ENCODE measurements at regions not wholly inside any gene's neighbourhood (a gene's known extent, or its start where the extent isn't known, plus 50 kb on each side); places are given as distances from the start of the nearest gene placed in this dataset.

DNA sequence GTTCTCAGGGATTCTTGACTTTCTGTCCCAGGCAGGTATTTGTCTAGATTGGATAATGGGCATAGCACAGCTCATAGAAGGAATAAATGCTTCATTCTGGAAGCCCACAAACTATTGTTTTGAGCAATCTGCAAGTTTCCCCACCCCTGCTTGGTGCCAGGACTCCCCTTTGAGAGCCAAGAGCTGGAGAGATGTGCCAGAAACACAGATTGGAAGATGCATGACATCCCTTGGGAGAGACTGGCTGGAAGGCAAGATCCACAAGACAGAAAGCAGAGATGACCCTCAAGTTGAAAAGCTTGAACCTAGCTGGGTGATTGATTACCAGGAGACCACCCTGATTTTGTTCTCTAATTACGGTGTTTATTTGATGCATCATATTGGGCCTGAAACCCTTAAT, 89.2 kb upstream of the E2F8 start:
- H3K9ac ChIP-seq (ENCODE audit: low read length), result no peak overlapping the region
- H4K20me1 ChIP-seq (ENCODE audit: insufficient read depth, low read depth, low read length), result no peaks in the 10 kb centered on the region
- H3K4me3 ChIP-seq (ENCODE audit: low read length), result no peak overlapping the region
- no peaks in the 10 kb centered on the region for H3K9me2 ChIP-seq (replicated peaks; ENCODE audit: insufficient read depth, low read length)
- no peaks in the 10 kb centered on the region for H3K9me3 ChIP-seq (ENCODE audit: low read length)
- peaks cover 34% of the 10 kb centered on the region for H3K4me1 ChIP-seq (ENCODE audit: low read length)
- H3K79me2 ChIP-seq (ENCODE audit: low read length), result no peaks in the 10 kb centered on the region
- H3K27me3 ChIP-seq (ENCODE audit: low read length), result no peaks in the 10 kb centered on the region
- DNase-seq, result no peak
- H2AFZ ChIP-seq (ENCODE audit: low read length), result no peak overlapping the region
- H3K4me2 ChIP-seq (ENCODE audit: low read depth, low read length, poor library complexity, severe bottlenecking), result no peak overlapping the region
- no peaks in the 10 kb centered on the region for H3K36me3 ChIP-seq (ENCODE audit: insufficient read depth, low read length)
- H3K27ac ChIP-seq (ENCODE audit: low read length), result no peak overlapping the region

DNA sequence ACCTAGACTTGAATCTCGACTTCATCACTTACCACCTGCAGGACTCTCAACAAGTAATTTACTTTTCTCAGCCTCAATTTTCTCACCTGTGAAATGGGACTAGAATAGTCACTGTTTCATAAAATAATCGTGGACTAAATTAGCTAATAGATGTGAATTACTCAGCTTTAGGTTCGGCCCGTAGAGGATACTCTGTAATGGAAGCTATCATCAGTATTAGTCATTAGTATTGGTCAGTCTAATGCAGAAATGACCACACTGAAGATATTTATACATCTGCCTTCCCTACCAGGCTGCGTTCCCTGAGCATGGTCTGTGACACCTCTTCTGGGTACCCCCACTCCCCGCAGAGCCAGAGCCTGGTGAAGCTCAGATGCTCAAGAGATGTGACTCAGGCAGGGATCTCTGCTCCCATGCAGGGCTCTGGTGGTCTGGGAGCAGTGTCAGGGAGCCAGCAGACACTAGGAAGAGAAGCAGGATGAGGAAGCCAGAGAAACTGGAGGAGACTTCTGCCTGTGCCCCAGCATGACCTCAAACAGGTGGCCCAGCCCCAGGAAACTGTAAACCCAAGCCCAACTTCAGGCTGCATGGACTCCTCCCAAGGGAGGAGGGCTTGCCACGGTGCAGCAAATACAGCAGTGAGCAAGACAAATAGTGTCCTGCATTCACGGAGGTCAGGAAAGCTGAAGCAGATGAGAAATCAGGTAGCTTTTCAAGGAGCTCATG, 88.0 kb upstream of the E2F8 start:
- Histone ChIP-seq H3K9me3 (ENCODE audit: low read length) (no peaks in the 10 kb centered on the region), H2AFZ (ENCODE audit: low read length) (no peak overlapping the region), H3K9ac (ENCODE audit: low read length) (no peak overlapping the region), H3K4me1 (ENCODE audit: low read length) (peaks cover 37% of the 10 kb centered on the region), H3K27me3 (ENCODE audit: low read length) (no peaks in the 10 kb centered on the region), H3K4me2 (ENCODE audit: low read depth, low read length, poor library complexity, severe bottlenecking) (no peak overlapping the region), H3K36me3 (ENCODE audit: insufficient read depth, low read length) (no peaks in the 10 kb centered on the region), H3K79me2 (ENCODE audit: low read length) (no peaks in the 10 kb centered on the region), H3K9me2 (replicated peaks; ENCODE audit: insufficient read depth, low read length) (no peaks in the 10 kb centered on the region), H4K20me1 (ENCODE audit: insufficient read depth, low read depth, low read length) (no peaks in the 10 kb centered on the region), H3K4me3 (ENCODE audit: low read length) (no peak overlapping the region), H3K27ac (ENCODE audit: low read length) (no peak overlapping the region)
- no peak for DNase-seq

DNA sequence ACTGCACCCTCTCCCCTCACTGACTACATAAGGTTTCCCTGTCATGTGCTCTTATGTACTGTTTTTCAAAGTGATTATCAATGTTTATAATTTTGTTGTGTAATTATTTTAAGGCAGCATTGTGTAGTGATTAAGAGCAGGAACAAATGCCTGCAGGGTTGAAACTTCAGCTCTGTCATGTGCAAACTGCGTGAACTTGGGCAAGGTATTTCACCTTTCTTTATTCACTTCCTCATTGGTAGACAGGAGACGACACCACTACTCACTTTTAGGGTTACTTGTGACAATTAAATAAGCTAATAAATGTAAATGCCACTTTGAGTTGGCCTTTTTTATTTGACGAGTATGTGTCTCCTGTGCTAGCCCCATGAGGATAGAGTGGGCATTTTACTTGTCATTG, 86.5 kb upstream of the E2F8 start:
- Histone ChIP-seq H3K36me3 (ENCODE audit: insufficient read depth, low read length) (no peaks in the 10 kb centered on the region), H3K27me3 (ENCODE audit: low read length) (no peaks in the 10 kb centered on the region; the same call in 1 of the 2 replicates)

DNA sequence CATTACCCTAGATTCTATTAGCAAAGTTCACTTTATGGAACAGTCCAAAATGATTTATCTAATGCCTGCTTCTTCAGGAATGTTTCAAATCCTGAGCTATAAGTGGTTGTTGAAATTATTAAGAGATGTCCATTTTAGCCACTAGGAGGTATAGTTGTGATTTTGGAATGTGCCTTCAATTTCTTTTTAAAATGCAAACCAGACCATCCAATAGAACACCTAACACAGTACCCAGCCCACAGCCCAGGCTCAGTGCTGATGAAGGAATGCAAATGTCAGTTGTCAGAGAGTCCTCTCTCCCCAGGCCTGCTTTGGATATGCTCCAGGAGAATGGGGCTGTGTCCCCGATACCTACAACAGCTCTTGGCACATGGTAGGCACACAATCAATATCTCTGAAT, 85.8 kb upstream of the E2F8 start:
- peak; percentile 61 for DNase-seq
- Histone ChIP-seq H3K79me2 (ENCODE audit: low read length) (no peaks in the 10 kb centered on the region), H3K4me3 (ENCODE audit: low read length) (no peak overlapping the region), H3K27me3 (ENCODE audit: low read length) (no peaks in the 10 kb centered on the region; the same call in 1 of the 2 replicates), H3K9ac (ENCODE audit: low read length) (no peak overlapping the region), H3K9me3 (ENCODE audit: low read length) (no peaks in the 10 kb centered on the region), H3K9me2 (replicated peaks; ENCODE audit: insufficient read depth, low read length) (no peaks in the 10 kb centered on the region), H3K4me2 (ENCODE audit: low read depth, low read length, poor library complexity, severe bottlenecking) (no peak overlapping the region), H3K27ac (ENCODE audit: low read length) (no peak overlapping the region), H2AFZ (ENCODE audit: low read length) (no peak overlapping the region), H4K20me1 (ENCODE audit: insufficient read depth, low read depth, low read length) (no peaks in the 10 kb centered on the region), H3K36me3 (ENCODE audit: insufficient read depth, low read length) (no peaks in the 10 kb centered on the region), H3K4me1 (ENCODE audit: low read length) (peaks cover 37% of the 10 kb centered on the region)

More for the DNA sequence above, 86.5 kb upstream of the E2F8 start:
- Histone ChIP-seq H3K4me2 (ENCODE audit: low read depth, low read length, poor library complexity, severe bottlenecking) (no peak overlapping the region), H3K9me2 (replicated peaks; ENCODE audit: insufficient read depth, low read length) (no peaks in the 10 kb centered on the region), H2AFZ (ENCODE audit: low read length) (no peak overlapping the region), H3K79me2 (ENCODE audit: low read length) (no peaks in the 10 kb centered on the region), H3K27ac (ENCODE audit: low read length) (no peak overlapping the region; the same call in 1 of the 2 replicates), H3K9ac (ENCODE audit: low read length) (no peak overlapping the region), H3K4me1 (ENCODE audit: low read length) (peaks cover 37% of the 10 kb centered on the region), H4K20me1 (ENCODE audit: insufficient read depth, low read depth, low read length) (no peaks in the 10 kb centered on the region), H3K4me3 (ENCODE audit: low read length) (no peak overlapping the region), H3K9me3 (ENCODE audit: low read length) (no peaks in the 10 kb centered on the region)
- DNase-seq, result no peak

DNA sequence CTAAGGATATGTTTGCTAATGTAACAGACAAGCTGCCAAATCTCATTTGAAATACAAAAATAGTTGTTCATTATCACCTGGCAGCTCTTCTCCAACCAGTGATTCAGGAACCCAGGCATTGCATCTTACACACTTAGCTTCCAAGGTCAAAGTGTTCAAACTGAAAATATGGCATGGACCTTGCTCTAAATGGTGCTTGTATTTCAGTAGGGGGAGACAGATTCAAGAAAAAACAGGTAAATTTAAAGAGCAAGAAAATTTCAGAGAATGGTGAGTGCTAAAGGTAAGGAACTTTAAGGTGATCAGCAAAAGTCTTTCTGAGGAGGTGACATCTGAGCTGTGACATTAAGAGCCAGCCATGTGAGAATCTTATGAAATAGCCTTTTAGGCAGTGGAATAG, 82.8 kb upstream of the E2F8 start:
- peaks cover 32% of the 10 kb centered on the region for H3K4me1 ChIP-seq (ENCODE audit: low read length)
- no peak overlapping the region for H3K9ac ChIP-seq (ENCODE audit: low read length)
- H3K4me2 ChIP-seq (ENCODE audit: low read depth, low read length, poor library complexity, severe bottlenecking), result no peak overlapping the region
- no peak overlapping the region for H3K27ac ChIP-seq (ENCODE audit: low read length)
- no peak overlapping the region for H3K4me3 ChIP-seq (ENCODE audit: low read length)
- H2AFZ ChIP-seq (ENCODE audit: low read length), result no peak overlapping the region
- H3K79me2 ChIP-seq (ENCODE audit: low read length), result no peaks in the 10 kb centered on the region
- no peak for DNase-seq
- H3K9me3 ChIP-seq (ENCODE audit: low read length), result no peaks in the 10 kb centered on the region
- no peaks in the 10 kb centered on the region; the same call in 1 of the 2 replicates for H3K27me3 ChIP-seq (ENCODE audit: low read length)
- no peaks in the 10 kb centered on the region for H4K20me1 ChIP-seq (ENCODE audit: insufficient read depth, low read depth, low read length)
- no peaks in the 10 kb centered on the region for H3K36me3 ChIP-seq (ENCODE audit: insufficient read depth, low read length)
- H3K9me2 ChIP-seq (replicated peaks; ENCODE audit: insufficient read depth, low read length), result no peaks in the 10 kb centered on the region

DNA sequence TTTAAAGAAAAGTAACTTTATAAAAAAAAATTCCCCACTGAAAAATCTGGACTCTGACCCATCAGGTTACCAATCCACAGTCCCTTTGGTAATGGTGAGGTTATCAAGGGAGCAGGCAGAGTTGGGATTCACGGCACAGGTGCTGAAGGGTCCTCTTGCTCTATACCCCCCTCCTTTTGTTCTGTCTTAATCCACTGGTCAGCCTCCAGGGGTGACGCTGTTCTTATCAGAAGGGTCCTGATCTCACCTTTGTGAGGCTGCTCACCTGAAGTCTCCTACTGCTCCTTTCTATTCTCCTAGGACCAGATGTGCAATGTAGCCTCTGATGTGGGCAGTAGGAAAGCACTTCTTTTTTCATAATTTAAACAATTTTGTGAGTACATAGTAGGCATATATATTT, 80.6 kb upstream of the E2F8 start:
- no peaks in the 10 kb centered on the region for H4K20me1 ChIP-seq (ENCODE audit: insufficient read depth, low read depth, low read length)
- no peak for DNase-seq
- no peak overlapping the region for H2AFZ ChIP-seq (ENCODE audit: low read length)
- H3K79me2 ChIP-seq (ENCODE audit: low read length), result no peaks in the 10 kb centered on the region
- H3K4me3 ChIP-seq (ENCODE audit: low read length), result no peak overlapping the region
- peaks cover 12% of the 10 kb centered on the region for H3K4me1 ChIP-seq (ENCODE audit: low read length)
- no peaks in the 10 kb centered on the region for H3K36me3 ChIP-seq (ENCODE audit: insufficient read depth, low read length)
- no peak overlapping the region for H3K9ac ChIP-seq (ENCODE audit: low read length)
- no peaks in the 10 kb centered on the region; the same call in 1 of the 2 replicates for H3K27me3 ChIP-seq (ENCODE audit: low read length)
- H3K9me3 ChIP-seq (ENCODE audit: low read length), result no peaks in the 10 kb centered on the region
- no peak overlapping the region for H3K27ac ChIP-seq (ENCODE audit: low read length)
- H3K4me2 ChIP-seq (ENCODE audit: low read depth, low read length, poor library complexity, severe bottlenecking), result no peak overlapping the region
- H3K9me2 ChIP-seq (replicated peaks; ENCODE audit: insufficient read depth, low read length), result no peaks in the 10 kb centered on the region

DNA sequence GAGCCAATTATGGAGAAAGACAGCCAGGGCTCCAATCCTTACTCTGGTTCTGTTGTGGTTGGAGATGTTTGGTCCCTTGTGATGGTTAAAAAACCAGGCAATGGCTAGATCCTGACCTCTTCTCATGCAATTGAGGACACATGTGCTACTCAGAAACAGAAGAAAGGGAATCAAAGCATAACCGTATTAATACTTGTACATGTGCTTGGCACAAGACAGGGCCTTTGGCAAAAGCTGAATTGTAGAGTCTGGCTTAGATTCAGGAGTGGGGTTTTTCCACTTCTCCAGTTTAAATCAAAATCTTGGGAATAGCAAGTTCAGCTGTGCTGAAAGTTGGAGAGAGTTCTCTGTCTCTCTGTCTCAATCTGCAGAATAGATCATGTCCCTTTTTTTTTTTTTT, 80.1 kb upstream of the E2F8 start:
- H3K27me3 ChIP-seq (ENCODE audit: low read length), result no peaks in the 10 kb centered on the region; the same call in 1 of the 2 replicates
- no peak overlapping the region for H3K9ac ChIP-seq (ENCODE audit: low read length)
- no peak overlapping the region for H3K4me3 ChIP-seq (ENCODE audit: low read length)
- no peak overlapping the region for H2AFZ ChIP-seq (ENCODE audit: low read length)
- H3K36me3 ChIP-seq (ENCODE audit: insufficient read depth, low read length), result no peaks in the 10 kb centered on the region
- DNase-seq, result no peak
- H4K20me1 ChIP-seq (ENCODE audit: insufficient read depth, low read depth, low read length), result no peaks in the 10 kb centered on the region
- H3K4me1 ChIP-seq (ENCODE audit: low read length), result peaks cover 12% of the 10 kb centered on the region
- no peak overlapping the region for H3K27ac ChIP-seq (ENCODE audit: low read length)
- H3K79me2 ChIP-seq (ENCODE audit: low read length), result no peaks in the 10 kb centered on the region
- no peak overlapping the region for H3K4me2 ChIP-seq (ENCODE audit: low read depth, low read length, poor library complexity, severe bottlenecking)
- no peaks in the 10 kb centered on the region for H3K9me3 ChIP-seq (ENCODE audit: low read length)
- no peaks in the 10 kb centered on the region for H3K9me2 ChIP-seq (replicated peaks; ENCODE audit: insufficient read depth, low read length)

DNA sequence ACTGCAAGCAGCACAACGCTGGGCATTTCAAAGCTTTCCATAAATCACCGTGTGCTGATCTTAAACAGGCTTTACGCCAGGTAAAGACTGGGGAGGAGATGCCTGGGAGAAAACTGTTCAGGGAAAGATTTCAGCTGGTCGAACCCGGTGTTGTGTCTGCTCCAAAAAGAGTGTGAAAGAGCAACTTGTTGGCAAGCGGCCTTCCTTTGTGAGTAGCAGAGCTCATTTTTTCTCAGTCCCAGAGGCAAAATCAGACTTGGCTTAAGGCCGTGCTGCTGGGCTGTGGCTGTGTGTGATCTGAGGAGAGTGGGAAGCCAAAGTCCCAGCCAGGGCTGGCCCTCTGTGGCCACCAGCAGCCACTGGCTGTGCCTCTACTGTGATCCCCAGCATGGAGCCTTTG, 75.7 kb upstream of the E2F8 start:
- Histone ChIP-seq H3K4me2 (ENCODE audit: low read depth, low read length, poor library complexity, severe bottlenecking) (no peak overlapping the region), H3K36me3 (ENCODE audit: insufficient read depth, low read length) (no peaks in the 10 kb centered on the region), H3K79me2 (ENCODE audit: low read length) (no peaks in the 10 kb centered on the region), H3K9me2 (replicated peaks; ENCODE audit: insufficient read depth, low read length) (no peaks in the 10 kb centered on the region), H4K20me1 (ENCODE audit: insufficient read depth, low read depth, low read length) (no peaks in the 10 kb centered on the region), H3K4me3 (ENCODE audit: low read length) (no peak overlapping the region), H3K4me1 (ENCODE audit: low read length) (peaks cover 4% of the 10 kb centered on the region), H2AFZ (ENCODE audit: low read length) (no peak overlapping the region), H3K27ac (ENCODE audit: low read length) (no peak overlapping the region), H3K27me3 (ENCODE audit: low read length) (no peaks in the 10 kb centered on the region), H3K9me3 (ENCODE audit: low read length) (no peaks in the 10 kb centered on the region), H3K9ac (ENCODE audit: low read length) (no peak overlapping the region)
- DNase-seq, result no peak
